Activated naive CD8-positive, alpha-beta T cell treated with anti-CD3 and anti-CD28 coated beads, Interleukin-2, amount 50 U/mL, for 24 hours (primary cell): ENCODE measurements at regions not wholly inside any gene's neighbourhood (a gene's known extent, or its start where the extent isn't known, plus 50 kb on each side); places are given as distances from the start of the nearest gene placed in this dataset.
"Not testable (repeated sequence)": the region's sequence is repeated elsewhere in the genome, so short reads cannot be mapped to it uniquely, and the experiment has no call there.

ENCODE experiments used
- ATAC-seq: fragments of 150-1000 bp; cut with Tn5 transposase; one replicate; pipeline ENCODE4 v1.10.0; 2021
- DNase-seq: peaks from one replicate; pipeline ENCODE4 v3.0.0; 2021
- H3K27ac Mint-ChIP-seq: one replicate; pipeline ENCODE4 v1.8.0; 2021; ENCODE audit warnings: mild to moderate bottlenecking, mixed read lengths
- H3K27me3 Mint-ChIP-seq: one replicate; pipeline ENCODE4 v1.8.0; 2021; ENCODE audit warnings: mixed read lengths
- H3K36me3 Mint-ChIP-seq: one replicate; pipeline ENCODE4 v1.8.0; 2021; ENCODE audit warnings: low read depth, mixed read lengths
- H3K4me1 Mint-ChIP-seq: one replicate; pipeline ENCODE4 v1.8.0; 2021; ENCODE audit warnings: mixed read lengths
- H3K4me3 Mint-ChIP-seq: one replicate; pipeline ENCODE4 v1.8.0; 2021; ENCODE audit warnings: mild to moderate bottlenecking, moderate library complexity, mixed read lengths
- H3K9me3 Mint-ChIP-seq: one replicate; pipeline ENCODE4 v1.8.0; 2021; ENCODE audit warnings: mixed read lengths

- Mint-ChIP-seq H3K4me1 (no peaks in the 10 kb centered on the region), H3K27me3 (no peaks in the 10 kb centered on the region), H3K4me3 (no peak overlapping the region), H3K9me3 (peaks cover 22% of the 10 kb centered on the region), H3K36me3 (no peaks in the 10 kb centered on the region), H3K27ac (no peak overlapping the region)
- no peak for ATAC-seq
- no peak for DNase-seq
These were observed 1080.6 kb downstream of the PCDH17 start for GRCh38 chr13:58712191-58712590.

GRCh38 chr13:58714016-58714415, 1082.5 kb downstream of the PCDH17 start:
- H3K4me1 Mint-ChIP-seq, H3K4me3 Mint-ChIP-seq, H3K27me3 Mint-ChIP-seq, ATAC-seq, DNase-seq, H3K27ac Mint-ChIP-seq, H3K36me3 Mint-ChIP-seq: not testable (repeated sequence)
- H3K9me3 Mint-ChIP-seq: peaks cover 16% of the 10 kb centered on the region

- no peaks in the 10 kb centered on the region for H3K36me3 Mint-ChIP-seq
- no peak for DNase-seq
- H3K27me3 Mint-ChIP-seq: no peaks in the 10 kb centered on the region
- no peak overlapping the region for H3K27ac Mint-ChIP-seq
- H3K4me3 Mint-ChIP-seq: no peak overlapping the region
- H3K4me1 Mint-ChIP-seq: no peaks in the 10 kb centered on the region
- no peaks in the 10 kb centered on the region for H3K9me3 Mint-ChIP-seq
- no peak for ATAC-seq
These were observed 1089.7 kb downstream of the PCDH17 start for GRCh38 chr13:58721273-58721672.

- Mint-ChIP-seq H3K27ac (no peak overlapping the region), H3K36me3 (no peaks in the 10 kb centered on the region), H3K4me1 (no peaks in the 10 kb centered on the region), H3K27me3 (no peaks in the 10 kb centered on the region), H3K4me3 (no peak overlapping the region), H3K9me3 (peaks cover 8% of the 10 kb centered on the region)
- DNase-seq: no peak
- no peak for ATAC-seq
These were observed 1096.6 kb downstream of the PCDH17 start for GRCh38 chr13:58728126-58728525.

- no peak overlapping the region for H3K27ac Mint-ChIP-seq
- H3K36me3 Mint-ChIP-seq: no peaks in the 10 kb centered on the region
- no peak overlapping the region for H3K4me3 Mint-ChIP-seq
- no peaks in the 10 kb centered on the region for H3K4me1 Mint-ChIP-seq
- ATAC-seq: no peak
- no peaks in the 10 kb centered on the region for H3K27me3 Mint-ChIP-seq
- DNase-seq: no peak
- peaks cover 8% of the 10 kb centered on the region for H3K9me3 Mint-ChIP-seq
These were observed 1097.8 kb downstream of the PCDH17 start for GRCh38 chr13:58729361-58729760.

GRCh38 chr13:58744686-58745085, 1113.1 kb downstream of the PCDH17 start:
- Mint-ChIP-seq H3K27ac (no peak overlapping the region), H3K4me3 (no peak overlapping the region), H3K4me1 (no peaks in the 10 kb centered on the region), H3K36me3 (no peaks in the 10 kb centered on the region), H3K27me3 (no peaks in the 10 kb centered on the region), H3K9me3 (peaks cover 7% of the 10 kb centered on the region)
- ATAC-seq (no peak), DNase-seq (no peak)

GRCh38 chr13:58767566-58767965, 1136.0 kb downstream of the PCDH17 start:
- no peaks in the 10 kb centered on the region for H3K36me3 Mint-ChIP-seq
- H3K9me3 Mint-ChIP-seq: peaks cover 8% of the 10 kb centered on the region
- H3K4me3 Mint-ChIP-seq: no peak overlapping the region
- DNase-seq (no peak), ATAC-seq (no peak)
- H3K27ac Mint-ChIP-seq: no peak overlapping the region
- H3K4me1 Mint-ChIP-seq: no peaks in the 10 kb centered on the region
- H3K27me3 Mint-ChIP-seq: no peaks in the 10 kb centered on the region

GRCh38 chr13:58773280-58773859, 1141.8 kb downstream of the PCDH17 start:
- H3K36me3 Mint-ChIP-seq: no peaks in the 10 kb centered on the region
- no peaks in the 10 kb centered on the region for H3K4me1 Mint-ChIP-seq
- H3K27ac Mint-ChIP-seq: no peak overlapping the region
- peaks cover 15% of the 10 kb centered on the region for H3K9me3 Mint-ChIP-seq
- ATAC-seq (no peak), DNase-seq (no peak)
- no peaks in the 10 kb centered on the region for H3K27me3 Mint-ChIP-seq
- no peak overlapping the region for H3K4me3 Mint-ChIP-seq

GRCh38 chr13:58782736-58783135, 1151.2 kb downstream of the PCDH17 start:
- ATAC-seq (no peak), DNase-seq (no peak)
- Mint-ChIP-seq H3K4me1 (no peaks in the 10 kb centered on the region), H3K4me3 (no peak overlapping the region), H3K36me3 (no peaks in the 10 kb centered on the region), H3K9me3 (no peaks in the 10 kb centered on the region), H3K27me3 (no peaks in the 10 kb centered on the region), H3K27ac (no peak overlapping the region)

GRCh38 chr13:58792854-58793253, 1161.3 kb downstream of the PCDH17 start:
- no peaks in the 10 kb centered on the region for H3K4me1 Mint-ChIP-seq
- H3K4me3 Mint-ChIP-seq: no peak overlapping the region
- ATAC-seq (no peak), DNase-seq (no peak)
- no peaks in the 10 kb centered on the region for H3K9me3 Mint-ChIP-seq
- no peaks in the 10 kb centered on the region for H3K27me3 Mint-ChIP-seq
- no peak overlapping the region for H3K27ac Mint-ChIP-seq
- no peaks in the 10 kb centered on the region for H3K36me3 Mint-ChIP-seq

GRCh38 chr13:58795715-58796114, 1164.2 kb downstream of the PCDH17 start:
- Mint-ChIP-seq H3K36me3 (no peaks in the 10 kb centered on the region), H3K4me1 (no peaks in the 10 kb centered on the region), H3K27me3 (no peaks in the 10 kb centered on the region), H3K9me3 (no peaks in the 10 kb centered on the region), H3K27ac (no peak overlapping the region), H3K4me3 (no peak overlapping the region)
- no peak for ATAC-seq
- DNase-seq: no peak

GRCh38 chr13:58804832-58805231, 1173.3 kb downstream of the PCDH17 start:
- no peaks in the 10 kb centered on the region for H3K4me1 Mint-ChIP-seq
- no peaks in the 10 kb centered on the region for H3K9me3 Mint-ChIP-seq
- H3K4me3 Mint-ChIP-seq: no peak overlapping the region
- DNase-seq (no peak), ATAC-seq (no peak)
- no peak overlapping the region for H3K27ac Mint-ChIP-seq
- no peaks in the 10 kb centered on the region for H3K36me3 Mint-ChIP-seq
- no peaks in the 10 kb centered on the region for H3K27me3 Mint-ChIP-seq

- Mint-ChIP-seq H3K36me3 (no peaks in the 10 kb centered on the region), H3K4me1 (no peaks in the 10 kb centered on the region), H3K9me3 (peaks cover 8% of the 10 kb centered on the region), H3K27me3 (no peaks in the 10 kb centered on the region), H3K4me3 (no peak overlapping the region), H3K27ac (no peak overlapping the region)
- no peak for ATAC-seq
- DNase-seq: no peak
These were observed 1174.9 kb downstream of the PCDH17 start for GRCh38 chr13:58806401-58806800.

- peaks cover 12% of the 10 kb centered on the region for H3K9me3 Mint-ChIP-seq
- ATAC-seq (no peak), DNase-seq (no peak)
- H3K4me3 Mint-ChIP-seq: no peak overlapping the region
- no peak overlapping the region for H3K27ac Mint-ChIP-seq
- no peaks in the 10 kb centered on the region for H3K4me1 Mint-ChIP-seq
- H3K27me3 Mint-ChIP-seq: no peaks in the 10 kb centered on the region
- no peaks in the 10 kb centered on the region for H3K36me3 Mint-ChIP-seq
These were observed 1192.2 kb downstream of the PCDH17 start for GRCh38 chr13:58823701-58824100.

GRCh38 chr13:58827904-58828303, 1196.4 kb downstream of the PCDH17 start:
- DNase-seq: no peak
- no peak overlapping the region for H3K27ac Mint-ChIP-seq
- peaks cover 12% of the 10 kb centered on the region for H3K9me3 Mint-ChIP-seq
- H3K27me3 Mint-ChIP-seq: no peaks in the 10 kb centered on the region
- H3K4me3 Mint-ChIP-seq: no peak overlapping the region
- no peaks in the 10 kb centered on the region for H3K4me1 Mint-ChIP-seq
- H3K36me3 Mint-ChIP-seq: no peaks in the 10 kb centered on the region
- ATAC-seq: no peak

- H3K4me1 Mint-ChIP-seq: no peaks in the 10 kb centered on the region
- no peak for ATAC-seq
- H3K36me3 Mint-ChIP-seq: no peaks in the 10 kb centered on the region
- peaks cover 3% of the 10 kb centered on the region for H3K9me3 Mint-ChIP-seq
- H3K27me3 Mint-ChIP-seq: no peaks in the 10 kb centered on the region
- H3K27ac Mint-ChIP-seq: no peak overlapping the region
- no peak for DNase-seq
- no peak overlapping the region for H3K4me3 Mint-ChIP-seq
These were observed 1199.3 kb downstream of the PCDH17 start for GRCh38 chr13:58830841-58831240.
